Ishikawa (cell line): ENCODE measurements at regions not wholly inside any gene's neighbourhood (a gene's known extent, or its start where the extent isn't known, plus 50 kb on each side); places are given as distances from the start of the nearest gene placed in this dataset.

Experiments
- CEBPB ChIP-seq: IDR thresholded peaks from 2 replicates; pipeline ENCODE4 v1.6.1; 2012
- CREB1 ChIP-seq: IDR thresholded peaks from 2 replicates; pipeline ENCODE4 v1.6.1; 2012; ENCODE audit warnings: low read depth
- EGR1 ChIP-seq: IDR thresholded peaks from 2 replicates; pipeline ENCODE4 v1.6.1; 2012
- EP300 ChIP-seq: IDR thresholded peaks from 2 replicates; pipeline ENCODE4 v1.6.1; 2012; ENCODE audit warnings: borderline replicate concordance
- FOXM1 ChIP-seq: IDR thresholded peaks from 2 replicates; pipeline ENCODE4 v1.6.1; 2012; ENCODE audit warnings: low read depth, borderline replicate concordance
- NFIC ChIP-seq: IDR thresholded peaks from 2 replicates; pipeline ENCODE4 v1.6.1; 2012
- RAD21 ChIP-seq: IDR thresholded peaks from 2 replicates; pipeline ENCODE4 v1.6.1; 2012; ENCODE audit warnings: low read depth
- REST ChIP-seq: IDR thresholded peaks from 2 replicates; pipeline ENCODE4 v1.6.1; 2012; ENCODE audit warnings: low read depth, mild to moderate bottlenecking
- TAF1 ChIP-seq: IDR thresholded peaks from 2 replicates; pipeline ENCODE4 v1.6.1; 2012; ENCODE audit warnings: low read depth, mild to moderate bottlenecking
- TCF12 ChIP-seq: IDR thresholded peaks from 2 replicates; pipeline ENCODE4 v1.6.1; 2012; ENCODE audit warnings: low read depth
- TEAD4 ChIP-seq: IDR thresholded peaks from 2 replicates; pipeline ENCODE4 v1.6.1; 2012
- YY1 ChIP-seq: IDR thresholded peaks from 2 replicates; pipeline ENCODE4 v1.6.1; 2012; ENCODE audit warnings: low read depth
- ZBTB7A ChIP-seq: IDR thresholded peaks from 2 replicates; pipeline ENCODE4 v1.6.1; 2012; ENCODE audit warnings: low read depth
- TF ChIP-seq, protein P1 (sequence below): IDR thresholded peaks from 2 replicates; pipeline ENCODE4 v1.6.1; 2012
- TF ChIP-seq, protein P2 (sequence below): IDR thresholded peaks from 2 replicates; pipeline ENCODE4 v1.6.1; 2012

DNA sequence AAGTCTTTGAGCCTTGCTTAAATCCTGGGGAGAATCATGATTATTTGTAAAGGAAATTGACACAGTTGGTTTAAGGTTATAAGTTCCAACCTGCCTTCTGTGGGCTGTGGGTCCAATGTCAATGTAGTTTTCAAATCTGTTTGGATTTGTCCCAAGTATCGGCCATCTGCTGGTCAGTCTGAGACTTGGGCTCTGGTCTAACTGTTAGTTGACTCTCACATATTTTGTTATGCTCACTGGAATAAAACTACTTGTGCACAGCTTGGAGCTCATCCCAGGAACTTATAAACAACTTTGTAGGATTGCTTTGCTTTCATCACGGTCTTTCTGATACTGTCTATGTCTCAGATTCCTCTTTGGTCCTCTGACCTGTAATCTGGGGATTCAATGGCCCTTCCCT is 1026.2 kb upstream of the ZEB2 start:
- TF ChIP-seq TEAD4 (no peak), NFIC (peak; percentile 42)

DNA sequence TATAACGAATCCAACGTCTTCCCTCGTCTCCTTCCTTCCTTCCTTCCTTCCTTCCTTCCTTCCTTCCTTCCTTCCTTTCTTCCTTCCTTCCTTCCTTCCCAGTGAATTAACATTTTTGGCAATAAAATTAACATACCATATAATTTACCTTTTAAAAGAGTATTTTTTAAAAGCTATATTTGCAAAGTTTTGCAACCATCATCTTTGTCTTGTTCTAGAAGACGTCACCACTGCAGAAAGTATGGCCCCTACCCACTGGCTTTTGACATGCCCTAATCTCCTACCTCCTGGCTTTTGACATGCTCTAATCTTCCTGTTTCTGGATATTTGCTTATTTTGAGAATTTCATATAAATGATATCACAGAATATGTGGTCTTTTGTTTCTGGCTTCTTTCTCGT is 1023.9 kb upstream of the ZEB2 start:
- TF ChIP-seq FOXM1 = no peak
- TF ChIP-seq, protein P1, sequence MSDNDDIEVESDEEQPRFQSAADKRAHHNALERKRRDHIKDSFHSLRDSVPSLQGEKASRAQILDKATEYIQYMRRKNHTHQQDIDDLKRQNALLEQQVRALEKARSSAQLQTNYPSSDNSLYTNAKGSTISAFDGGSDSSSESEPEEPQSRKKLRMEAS = no peak
- no peak for TF ChIP-seq TEAD4
- TF ChIP-seq CEBPB = no peak
- no peak for TF ChIP-seq REST
- TF ChIP-seq YY1 = no peak
- TF ChIP-seq EGR1 = no peak
- TF ChIP-seq NFIC = no peak
- no peak for TF ChIP-seq CREB1
- TF ChIP-seq, protein P2, sequence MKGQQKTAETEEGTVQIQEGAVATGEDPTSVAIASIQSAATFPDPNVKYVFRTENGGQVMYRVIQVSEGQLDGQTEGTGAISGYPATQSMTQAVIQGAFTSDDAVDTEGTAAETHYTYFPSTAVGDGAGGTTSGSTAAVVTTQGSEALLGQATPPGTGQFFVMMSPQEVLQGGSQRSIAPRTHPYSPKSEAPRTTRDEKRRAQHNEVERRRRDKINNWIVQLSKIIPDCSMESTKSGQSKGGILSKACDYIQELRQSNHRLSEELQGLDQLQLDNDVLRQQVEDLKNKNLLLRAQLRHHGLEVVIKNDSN = no peak

DNA sequence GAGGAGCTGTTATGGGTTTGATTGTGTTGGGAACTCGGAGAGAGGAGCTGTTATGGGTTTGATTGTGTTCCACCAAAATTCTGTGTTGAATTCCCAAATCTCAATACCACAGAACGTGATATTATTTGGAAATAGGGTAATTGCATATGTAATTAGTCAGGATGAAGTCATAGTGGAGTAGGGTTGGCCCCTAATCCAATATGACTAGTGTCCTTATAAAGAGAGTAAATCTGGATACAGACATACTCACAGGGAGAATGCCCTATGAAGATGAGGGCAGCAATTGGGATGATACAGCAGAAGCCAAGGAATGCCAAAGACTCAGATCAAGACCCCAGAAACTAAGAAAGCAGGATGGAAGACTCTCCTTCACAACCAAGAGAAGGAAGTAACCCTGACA is 1023.2 kb upstream of the ZEB2 start:
- TF ChIP-seq, protein P1 = no peak
- TF ChIP-seq RAD21 (no peak), CREB1 (no peak), ZBTB7A (no peak), TAF1 (no peak), YY1 (no peak), TEAD4 (no peak), TCF12 (no peak)

- TF ChIP-seq RAD21 (no peak), TEAD4 (no peak), EP300 (no peak), REST (no peak), EGR1 (no peak), CEBPB (no peak), CREB1 (no peak), TAF1 (no peak)
- TF ChIP-seq, protein P2 = no peak
Observed at GRCh38 chr2:145541028-145541427, 1021.1 kb upstream of the ZEB2 start.

- TF ChIP-seq, protein P1 = no peak
- TF ChIP-seq YY1 (no peak), NFIC (no peak)
Observed at GRCh38 chr2:145538661-145539350, 1018.9 kb upstream of the ZEB2 start.

GRCh38 chr2:145530653-145531052 is 1010.7 kb upstream of the ZEB2 start:
- no peak for TF ChIP-seq TCF12
- TF ChIP-seq RAD21 = no peak
- TF ChIP-seq, protein P1 = no peak
- no peak for TF ChIP-seq CEBPB
- TF ChIP-seq ZBTB7A = no peak

DNA sequence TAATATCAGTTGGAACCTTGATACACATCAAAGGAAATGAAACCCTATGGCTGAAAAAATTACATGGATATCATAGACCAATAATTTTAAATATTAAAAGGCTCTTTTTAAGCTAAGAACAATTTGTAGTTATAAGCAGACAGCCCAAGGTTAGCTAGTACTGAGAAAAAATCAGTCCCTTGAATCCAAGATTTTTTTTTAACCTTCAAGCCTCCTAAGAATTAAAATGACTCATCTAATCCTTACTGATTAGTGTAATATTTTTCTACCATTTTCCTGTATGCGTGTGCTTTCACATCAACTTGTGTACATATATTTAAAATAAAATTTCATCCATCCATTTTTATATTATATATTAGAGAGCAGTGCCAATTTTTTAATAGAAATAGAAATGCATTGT is 1004.9 kb upstream of the ZEB2 start:
- TF ChIP-seq YY1 (no peak), CREB1 (no peak), EGR1 (no peak), EP300 (no peak), REST (no peak), TAF1 (no peak), TEAD4 (no peak), RAD21 (no peak), FOXM1 (no peak), CEBPB (no peak), TCF12 (no peak), ZBTB7A (no peak), NFIC (no peak)
- TF ChIP-seq, protein P1 = no peak
- TF ChIP-seq, protein P2 = no peak
